ENCODE measurements at regions not wholly inside any gene's neighbourhood (a gene's known extent, or its start where the extent isn't known, plus 50 kb on each side); places are given as distances from the start of the nearest gene placed in this dataset.

GRCh38 chr6:27031302-27031701, 216.2 kb upstream of the PRSS16 start:
- no peak overlapping the region for H3K27ac Mint-ChIP-seq
- Histone ChIP-seq H3K4me1 (ENCODE audit: insufficient read depth) (no peaks in the 10 kb centered on the region), H3K27me3 (ENCODE audit: insufficient read depth) (no peaks in the 10 kb centered on the region), H3K4me2 (no peak overlapping the region), H3K9me2 (ENCODE audit: insufficient read depth) (no peaks in the 10 kb centered on the region), H3K79me2 (replicated peaks; ENCODE audit: insufficient read depth) (no peaks in the 10 kb centered on the region), H3K36me3 (ENCODE audit: insufficient read depth) (no peaks in the 10 kb centered on the region), H3K27ac (ENCODE audit: low read depth) (no peak overlapping the region), H2AFZ (no peak overlapping the region), H3F3A (replicated peaks; ENCODE audit: low read depth) (no peaks in the 10 kb centered on the region), H4K20me1 (replicated peaks; ENCODE audit: insufficient read depth) (no peaks in the 10 kb centered on the region), H3K4me3 (no peak overlapping the region)
- H3K36me3 Mint-ChIP-seq (ENCODE audit: low read depth): no peaks in the 10 kb centered on the region
- no peak overlapping the region for H3K4me3 Mint-ChIP-seq
- ATAC-seq: no peak
- peaks cover 2% of the 10 kb centered on the region for H3K27me3 Mint-ChIP-seq (ENCODE audit: insufficient read depth, low read depth, poor library complexity)
- H3K4me1 Mint-ChIP-seq: no peaks in the 10 kb centered on the region
- TF ChIP-seq ZNF114 (CRISPR knock-in tag; IDR thresholded peaks at IDR 0.05): no peak
- no peak for TF ChIP-seq STAT1 (IDR thresholded peaks at IDR 0.05; ENCODE audit: unreplicated experiment)
- TF ChIP-seq POLR2AphosphoS5 (IDR thresholded peaks at IDR 0.05; ENCODE audit: low read depth): no peak
- no peak for TF ChIP-seq CTCF (conservative IDR thresholded peaks at IDR 0.05; ENCODE audit: low read depth in 2 of 2)
- no peak for TF ChIP-seq ETS1 (IDR thresholded peaks at IDR 0.05)
- TF ChIP-seq NANOG (IDR thresholded peaks at IDR 0.05; ENCODE audit: borderline replicate concordance): no peak
- TF ChIP-seq EZH2phosphoT487 (IDR thresholded peaks at IDR 0.05; ENCODE audit: unreplicated experiment): no peak
- no peak for TF ChIP-seq REST (IDR thresholded peaks at IDR 0.05; ENCODE audit: unreplicated experiment)
- TF ChIP-seq CREB1 (CRISPR knock-in tag; IDR thresholded peaks at IDR 0.05; ENCODE audit: low read depth): no peak
- no peak for TF ChIP-seq JUNB (IDR thresholded peaks at IDR 0.05; ENCODE audit: unreplicated experiment)
- no peak for TF ChIP-seq ZNF331 (CRISPR knock-in tag; IDR thresholded peaks at IDR 0.05; ENCODE audit: low read depth)
- no peak for TF ChIP-seq ZNF462 (CRISPR knock-in tag; IDR thresholded peaks at IDR 0.05)
- TF ChIP-seq EZH2 (IDR thresholded peaks at IDR 0.05; ENCODE audit: low read depth, unreplicated experiment): no peak
- no peaks in the 10 kb centered on the region for H3K9me3 Mint-ChIP-seq
- no peak for DNase-seq (ENCODE audit: low spot score)
